ENCODE measurements at regions not wholly inside any gene's neighbourhood (a gene's known extent, or its start where the extent isn't known, plus 50 kb on each side); places are given as distances from the start of the nearest gene placed in this dataset.
"Not testable (repeated sequence)": the region's sequence is repeated elsewhere in the genome, so short reads cannot be mapped to it uniquely, and the experiment has no call there.

GRCh38 chr1:47661040-47661439, 223.2 kb downstream of the FOXD2 start:
- ATAC-seq, result no peak
- Histone ChIP-seq H3K4me3 (no peak overlapping the region), H3K9me3 (no peaks in the 10 kb centered on the region), H3K4me1 (no peaks in the 10 kb centered on the region), H3K36me3 (no peaks in the 10 kb centered on the region), H3K27ac (no peak overlapping the region), H3K27me3 (peaks cover 12% of the 10 kb centered on the region)
- 42 to 56% methylated on average over 3 to 5 of the region's 6 CpGs for WGBS, 2 donors (ENCODE audit: low coverage in 1 of 2)
- no peak for TF ChIP-seq POLR2AphosphoS5 (IDR thresholded peaks at IDR 0.05)
- TF ChIP-seq POLR2A (IDR thresholded peaks at IDR 0.05), result no peak
- no peak for TF ChIP-seq EP300 (IDR thresholded peaks at IDR 0.05)
- no peak for TF ChIP-seq CTCF (IDR thresholded peaks at IDR 0.05)

GRCh38 chr1:47662068-47662467, 224.2 kb downstream of the FOXD2 start:
- ATAC-seq, result no peak
- no peak for TF ChIP-seq POLR2AphosphoS5 (IDR thresholded peaks at IDR 0.05)
- H3K9me3 ChIP-seq, result no peaks in the 10 kb centered on the region
- WGBS, 2 donors (ENCODE audit: low coverage in 1 of 2), result 90 to 94% methylated on average over 3 of the region's 3 CpGs
- no peaks in the 10 kb centered on the region for H3K36me3 ChIP-seq
- H3K4me1 ChIP-seq, result no peaks in the 10 kb centered on the region
- H3K27ac ChIP-seq, result no peak overlapping the region
- H3K27me3 ChIP-seq, result peaks cover 5% of the 10 kb centered on the region
- H3K4me3 ChIP-seq, result no peak overlapping the region

DNA sequence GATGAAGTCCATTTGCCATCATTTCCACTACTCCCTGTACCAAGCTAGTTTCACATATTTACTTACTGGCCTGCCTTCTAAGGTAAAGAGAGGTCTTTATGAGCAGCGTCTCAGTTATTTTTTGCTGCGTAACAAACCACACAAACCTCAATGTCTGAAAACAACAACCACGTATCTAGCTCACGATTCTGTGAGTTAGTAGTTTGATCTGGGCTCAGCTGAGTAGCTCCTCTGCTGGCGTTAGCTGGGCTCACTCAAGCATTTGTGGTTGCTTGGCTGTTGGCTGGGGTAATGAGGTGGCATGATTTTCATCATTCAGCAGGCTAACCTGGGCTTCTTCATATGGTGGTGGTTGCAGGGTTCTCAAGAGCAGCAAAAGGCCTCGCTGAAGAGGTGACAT, 225.4 kb downstream of the FOXD2 start:
- Histone ChIP-seq H3K36me3 (no peaks in the 10 kb centered on the region), H3K4me3 (no peak overlapping the region), H3K27ac (no peak overlapping the region), H3K4me1 (no peaks in the 10 kb centered on the region), H3K9me3 (no peaks in the 10 kb centered on the region), H3K27me3 (peaks cover 5% of the 10 kb centered on the region)
- WGBS, 2 donors (ENCODE audit: low coverage in 1 of 2), result 63 to 79% methylated on average over 1 to 6 of the region's 6 CpGs
- no peak for TF ChIP-seq POLR2A (IDR thresholded peaks at IDR 0.05)
- no peak for TF ChIP-seq POLR2AphosphoS5 (IDR thresholded peaks at IDR 0.05)
- TF ChIP-seq CTCF (IDR thresholded peaks at IDR 0.05), result no peak
- TF ChIP-seq EP300 (IDR thresholded peaks at IDR 0.05), result no peak
- ATAC-seq, result no peak

DNA sequence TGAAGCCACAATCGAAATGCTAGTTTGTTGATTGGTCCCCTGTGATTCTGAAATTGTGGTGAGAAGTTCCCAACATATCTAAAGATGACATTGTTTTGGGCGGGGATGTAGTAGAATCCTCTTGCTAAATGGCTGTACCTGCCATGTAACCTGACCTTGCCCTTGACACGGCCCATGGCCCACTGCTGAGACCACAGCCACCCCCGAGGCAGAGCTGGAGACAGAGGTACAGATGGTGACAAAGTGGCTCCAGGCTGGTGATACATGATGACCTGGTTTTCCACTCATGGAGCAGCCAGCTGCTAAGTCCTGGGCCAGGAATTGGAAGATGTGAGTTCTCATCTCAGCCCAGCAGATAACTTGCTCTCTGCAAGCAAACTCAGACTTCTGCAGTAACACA, 226.5 kb downstream of the FOXD2 start:
- no peaks in the 10 kb centered on the region for H3K4me1 ChIP-seq
- H3K9me3 ChIP-seq, result no peaks in the 10 kb centered on the region
- H3K36me3 ChIP-seq, result no peaks in the 10 kb centered on the region
- H3K4me3 ChIP-seq, result no peak overlapping the region
- H3K27me3 ChIP-seq, result peaks cover 5% of the 10 kb centered on the region
- WGBS, 2 donors (ENCODE audit: low coverage in 1 of 2), result 100% methylated on average over 1 of the region's 4 CpGs; no CpG with 5 or more reads in 1 of the 2 donors
- TF ChIP-seq POLR2AphosphoS5 (IDR thresholded peaks at IDR 0.05) (no peak), EP300 (IDR thresholded peaks at IDR 0.05) (no peak), CTCF (IDR thresholded peaks at IDR 0.05) (no peak), POLR2A (IDR thresholded peaks at IDR 0.05) (no peak)
- ATAC-seq, result no peak
- no peak overlapping the region for H3K27ac ChIP-seq

GRCh38 chr1:47664896-47665295, 227.1 kb downstream of the FOXD2 start:
- WGBS, 2 donors (ENCODE audit: low coverage in 1 of 2), result 93% methylated on average over 5 to 7 of the region's 8 CpGs
- H3K27ac ChIP-seq, H3K4me1 ChIP-seq, ATAC-seq, H3K27me3 ChIP-seq, H3K9me3 ChIP-seq, H3K4me3 ChIP-seq, H3K36me3 ChIP-seq: not testable (repeated sequence)

DNA sequence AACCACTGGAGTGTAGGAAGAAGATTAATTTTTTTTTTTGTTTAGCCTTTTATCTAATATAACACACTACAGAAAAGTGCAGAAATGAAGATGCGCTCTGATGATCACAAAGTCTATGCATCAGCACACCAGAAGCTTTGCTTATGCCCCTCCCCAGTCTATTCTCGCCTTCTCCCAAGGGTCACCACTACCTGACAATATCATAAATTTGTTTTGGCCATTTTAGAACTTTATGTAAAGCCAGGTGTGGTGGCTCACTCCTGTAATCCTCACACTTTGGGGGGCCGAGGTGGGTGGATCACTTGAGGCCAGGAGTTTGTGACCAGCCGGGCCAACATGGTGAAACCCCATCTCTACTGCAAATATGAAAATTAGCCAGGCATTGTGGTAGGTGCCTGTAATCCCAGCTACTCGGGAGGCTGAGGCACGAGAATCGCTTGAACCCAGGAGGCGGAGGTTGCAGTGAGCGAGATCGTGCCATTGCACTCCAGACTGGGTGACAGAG, 231.3 kb downstream of the FOXD2 start:
- H3K36me3 ChIP-seq, result no peaks in the 10 kb centered on the region
- no peak overlapping the region for H3K4me3 ChIP-seq
- H3K4me1 ChIP-seq, result no peaks in the 10 kb centered on the region
- H3K9me3 ChIP-seq, result peaks cover 0 to 9% (median 2%) of the 10 kb centered on the region in 3 donors
- H3K27me3 ChIP-seq, result peaks cover 5% of the 10 kb centered on the region
- no peak for ATAC-seq
- 94 to 100% methylated on average over 1 to 9 of the region's 10 CpGs for WGBS, 2 donors (ENCODE audit: low coverage in 1 of 2)
- H3K27ac ChIP-seq, result no peak overlapping the region
- no peak for TF ChIP-seq POLR2A (IDR thresholded peaks at IDR 0.05)
- no peak for TF ChIP-seq EP300 (IDR thresholded peaks at IDR 0.05)

Data from gastroesophageal sphincter (tissue), 4 donors.